GM23248 (cell line): ENCODE measurements at regions not wholly inside any gene's neighbourhood (a gene's known extent, or its start where the extent isn't known, plus 50 kb on each side); places are given as distances from the start of the nearest gene placed in this dataset.

Source experiments
- DNase-seq: peaks from one replicate; pipeline ENCODE4 v3.0.0-alpha.2; 2015
- H2AFZ ChIP-seq: fragments of 200-600 bp; sonication (generic); 2 replicates; pipeline ENCODE4 v1.6.1; 2016; ENCODE audit warnings: antibody characterized with exemption
- H3F3A ChIP-seq: fragments of 200-600 bp; sonication (generic); 2 replicates; pipeline ENCODE4 v1.6.1; 2016; ENCODE audit warnings: mild to moderate bottlenecking, antibody characterized with exemption, mixed run types; ENCODE audit not compliant: insufficient read depth
- H3K27ac ChIP-seq: fragments of 200-600 bp; sonication (generic); 2 replicates; pipeline ENCODE4 v1.5.1; 2016; ENCODE audit warnings: mild to moderate bottlenecking
- H3K27me3 ChIP-seq: fragments of 200-600 bp; sonication (generic); replicated peaks from 2 replicates; pipeline ENCODE4 v1.6.1; 2016; ENCODE audit warnings: mild to moderate bottlenecking; ENCODE audit not compliant: insufficient read depth
- H3K36me3 ChIP-seq: fragments of 200-600 bp; sonication (generic); 2 replicates; pipeline ENCODE4 v1.6.1; 2016; ENCODE audit warnings: low read depth, mild to moderate bottlenecking
- H3K4me1 ChIP-seq: fragments of 200-600 bp; sonication (generic); 2 replicates; pipeline ENCODE4 v1.6.1; 2016; ENCODE audit warnings: mild to moderate bottlenecking; ENCODE audit not compliant: insufficient read depth
- H3K4me2 ChIP-seq: fragments of 200-600 bp; sonication (generic); one replicate; pipeline ENCODE4 v1.6.1; 2016; ENCODE audit warnings: mild to moderate bottlenecking; ENCODE audit not compliant: unreplicated experiment
- H3K4me3 ChIP-seq: fragments of 200-600 bp; sonication (generic); 2 replicates; pipeline ENCODE4 v1.5.1; 2016; ENCODE audit warnings: mild to moderate bottlenecking
- H3K79me2 ChIP-seq: fragments of 200-600 bp; sonication (generic); 2 replicates; pipeline ENCODE4 v1.6.1; 2016; ENCODE audit warnings: mild to moderate bottlenecking; ENCODE audit not compliant: insufficient read depth
- H3K9ac ChIP-seq: fragments of 200-600 bp; sonication (generic); 2 replicates; pipeline ENCODE4 v1.6.1; 2016; ENCODE audit warnings: mild to moderate bottlenecking
- H3K9me2 ChIP-seq: fragments of 200-600 bp; sonication (generic); 2 replicates; pipeline ENCODE4 v1.6.1; 2016; ENCODE audit warnings: mixed run types, mild to moderate bottlenecking, moderate library complexity; ENCODE audit not compliant: insufficient read depth
- H3K9me3 ChIP-seq: fragments of 200-600 bp; sonication (generic); one replicate; pipeline ENCODE4 v1.6.1; 2017; ENCODE audit warnings: low read depth
- H4K20me1 ChIP-seq: fragments of 200-600 bp; sonication (generic); 2 replicates; pipeline ENCODE4 v1.6.0; 2016; ENCODE audit not compliant: insufficient read depth
- EZH2 ChIP-seq: fragments of 200-600 bp; sonication (generic); IDR thresholded peaks from 2 replicates; pipeline ENCODE4 v1.6.1; 2018; ENCODE audit warnings: antibody characterized with exemption, mild to moderate bottlenecking; ENCODE audit not compliant: insufficient read depth, poor library complexity, severe bottlenecking
- EZH2phosphoT487 ChIP-seq: fragments of 200-600 bp; sonication (generic); IDR thresholded peaks from 2 replicates; pipeline ENCODE4 v1.6.1; 2018; ENCODE audit warnings: antibody characterized with exemption, moderate library complexity, mild to moderate bottlenecking, low read depth; ENCODE audit not compliant: insufficient read depth
- WGBS, 2 experiments: methylation state at CpG; one replicate each; pipeline ENCODE4 v1.1.6; 2015 to 2017; ENCODE audit warnings: low lambda C conversion rate in 2 of 2, low coverage in 1 of 2; ENCODE audit errors: missing lambda C conversion rate in 2 of 2; 5-methylcytosine and 5-hydroxymethylcytosine counted together
- in situ Hi-C: fragments of 300-500 bp; cut with MboI; formaldehyde crosslinking; loops from 2 replicates; pipeline ENCODE4 v1.15.0; 2020

DNA sequence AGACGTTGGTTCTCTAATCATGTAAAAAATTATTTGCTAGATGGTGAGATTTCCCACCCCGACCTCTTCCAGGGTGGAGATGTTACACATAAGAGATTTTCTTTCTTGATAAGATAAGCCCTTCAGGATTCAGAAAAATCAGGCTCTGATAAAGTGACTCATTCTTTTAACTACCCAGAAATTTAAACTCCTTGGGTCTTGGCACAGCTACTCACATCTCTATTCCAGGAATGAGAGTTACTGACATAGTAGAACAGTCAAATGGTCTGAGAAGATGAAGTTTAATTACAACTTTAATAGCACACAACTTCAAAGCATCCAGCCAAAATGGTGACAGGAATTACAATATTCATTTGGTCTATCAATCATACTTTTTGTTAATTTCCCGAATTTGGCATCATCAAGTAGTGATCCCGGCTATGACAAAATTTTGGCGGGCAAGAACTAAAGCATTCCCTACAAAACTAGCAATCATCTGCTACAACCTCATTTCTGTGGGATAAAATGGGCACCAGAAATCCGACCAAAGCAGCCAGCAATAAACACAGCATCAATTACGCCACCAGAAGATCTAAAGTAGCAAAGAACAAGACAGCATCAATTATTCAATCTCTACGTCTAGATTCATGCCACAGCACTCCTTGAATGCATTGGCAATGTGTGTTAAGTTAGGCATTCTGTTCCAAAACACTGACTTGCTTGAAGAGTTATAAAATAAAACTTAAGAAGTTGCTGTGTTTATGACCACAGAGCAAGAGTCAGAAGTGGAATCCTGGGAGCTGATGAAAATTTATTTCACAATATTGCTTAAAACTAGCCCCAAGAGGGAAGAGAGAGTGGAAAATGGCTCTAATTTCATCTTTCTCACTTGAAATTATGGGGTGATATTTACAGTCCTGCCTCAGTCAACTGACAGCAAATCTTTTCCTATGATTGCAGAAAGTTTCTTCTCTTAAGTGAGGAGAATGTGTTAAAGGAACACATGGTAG is 565.7 kb upstream of the ANKRD30A start:
- H3K4me1 ChIP-seq = peaks cover 4% of the 10 kb centered on the region; the same call in 1 of the 2 replicates
- no peaks in the 10 kb centered on the region for H3K27me3 ChIP-seq
- no peaks in the 10 kb centered on the region for H3K9me2 ChIP-seq
- in situ Hi-C loops = no loop called here
- no peaks in the 10 kb centered on the region for H4K20me1 ChIP-seq
- no peaks in the 10 kb centered on the region for H3K9me3 ChIP-seq
- H3K27ac ChIP-seq = no peak overlapping the region
- H3K36me3 ChIP-seq = no peaks in the 10 kb centered on the region
- no peak overlapping the region for H3K9ac ChIP-seq
- WGBS, 2 experiments = 48 to 50% methylated on average over 8 of the region's 8 CpGs
- TF ChIP-seq EZH2 = no peak
- TF ChIP-seq EZH2phosphoT487 = no peak
- peak; percentile 10 for DNase-seq
- no peak overlapping the region for H3K4me2 ChIP-seq
- H3F3A ChIP-seq = no peaks in the 10 kb centered on the region
- H3K4me3 ChIP-seq = no peak overlapping the region
- no peak overlapping the region for H2AFZ ChIP-seq
- no peaks in the 10 kb centered on the region for H3K79me2 ChIP-seq

GRCh38 chr10:36556468-36556867 is 568.9 kb upstream of the ANKRD30A start:
- Histone ChIP-seq H4K20me1 (no peaks in the 10 kb centered on the region), H3K9ac (no peak overlapping the region), H3K36me3 (no peaks in the 10 kb centered on the region), H3F3A (no peaks in the 10 kb centered on the region), H3K4me2 (no peak overlapping the region), H3K9me3 (no peaks in the 10 kb centered on the region), H3K4me3 (no peak overlapping the region), H3K79me2 (no peaks in the 10 kb centered on the region), H3K9me2 (no peaks in the 10 kb centered on the region), H3K4me1 (peaks cover 4% of the 10 kb centered on the region; the same call in 1 of the 2 replicates), H3K27ac (no peak overlapping the region), H3K27me3 (no peaks in the 10 kb centered on the region), H2AFZ (no peak overlapping the region)
- DNase-seq = no peak
- TF ChIP-seq EZH2 (no peak), EZH2phosphoT487 (no peak)
- in situ Hi-C loops = no loop called here
- 27 to 29% methylated on average over 2 of the region's 2 CpGs for WGBS, 2 experiments

DNA sequence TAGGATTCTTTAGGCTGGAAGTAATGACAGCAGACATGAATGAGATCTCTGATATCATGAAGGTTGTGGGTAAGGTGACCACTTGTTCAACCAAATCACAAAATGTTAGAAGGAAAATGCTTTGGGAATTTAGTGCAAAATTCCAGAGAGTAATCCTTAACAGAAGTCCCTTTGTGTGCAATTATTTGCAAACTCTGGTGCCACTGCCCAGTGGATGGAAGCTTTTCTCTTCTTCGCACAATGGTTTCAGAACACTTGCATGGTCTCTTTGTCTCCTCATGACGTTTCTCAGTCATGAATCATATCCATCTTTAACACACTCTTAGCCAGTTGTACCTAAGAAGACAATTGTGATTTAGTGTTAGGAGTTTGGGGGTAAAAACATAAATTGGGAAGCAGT is 570.4 kb upstream of the ANKRD30A start:
- in situ Hi-C loops = no loop called here

GRCh38 chr10:36547965-36548364 is 577.4 kb upstream of the ANKRD30A start:
- no peak overlapping the region for H3K9ac ChIP-seq
- no peak overlapping the region for H3K4me2 ChIP-seq
- WGBS, 2 experiments = 86 to 90% methylated on average over 2 of the region's 2 CpGs
- no peaks in the 10 kb centered on the region for H3K36me3 ChIP-seq
- DNase-seq = no peak
- no peaks in the 10 kb centered on the region for H3K27me3 ChIP-seq
- in situ Hi-C loops = no loop called here
- H3K27ac ChIP-seq = no peak overlapping the region
- H3K9me2 ChIP-seq = no peaks in the 10 kb centered on the region
- no peaks in the 10 kb centered on the region for H4K20me1 ChIP-seq
- no peak overlapping the region for H2AFZ ChIP-seq
- H3K4me1 ChIP-seq = no peaks in the 10 kb centered on the region
- TF ChIP-seq EZH2 (no peak), EZH2phosphoT487 (no peak)
- H3K4me3 ChIP-seq = no peak overlapping the region
- no peaks in the 10 kb centered on the region for H3K9me3 ChIP-seq
- no peaks in the 10 kb centered on the region for H3K79me2 ChIP-seq
- H3F3A ChIP-seq = no peaks in the 10 kb centered on the region

More for the DNA sequence above, 570.4 kb upstream of the ANKRD30A start:
- Histone ChIP-seq H3K36me3 (no peaks in the 10 kb centered on the region), H3K9ac (no peak overlapping the region), H3K9me2 (no peaks in the 10 kb centered on the region), H3K4me2 (no peak overlapping the region), H3K27me3 (no peaks in the 10 kb centered on the region), H3K27ac (no peak overlapping the region), H3K4me1 (peaks cover 4% of the 10 kb centered on the region; the same call in 1 of the 2 replicates), H4K20me1 (no peaks in the 10 kb centered on the region), H3K79me2 (no peaks in the 10 kb centered on the region), H3F3A (no peaks in the 10 kb centered on the region), H2AFZ (no peak overlapping the region), H3K9me3 (no peaks in the 10 kb centered on the region), H3K4me3 (no peak overlapping the region)
- DNase-seq = no peak
- WGBS, 2 experiments = 89 to 92% methylated on average over 2 of the region's 2 CpGs
- TF ChIP-seq EZH2 (no peak), EZH2phosphoT487 (no peak)
